ENCODE measurements at regions not wholly inside any gene's neighbourhood (a gene's known extent, or its start where the extent isn't known, plus 50 kb on each side); places are given as distances from the start of the nearest gene placed in this dataset.
A peak's percentile ranks its signal among the peaks of the same experiment; 100 is the strongest.

- FAIRE-seq: no peak
These were observed 774.8 kb upstream of the EPHA6 start for GRCh38 chr3:96039632-96040031.

- FAIRE-seq: no peak
These were observed 755.1 kb upstream of the EPHA6 start for GRCh38 chr3:96059301-96059700.

- no peak for FAIRE-seq
These were observed 745.3 kb upstream of the EPHA6 start for GRCh38 chr3:96069065-96069464.

GRCh38 chr3:96070678-96071077 lies 743.7 kb upstream of the EPHA6 start:
- no peak for FAIRE-seq

GRCh38 chr3:96071097-96071496 lies 743.3 kb upstream of the EPHA6 start:
- FAIRE-seq: no peak

GRCh38 chr3:96072226-96072625 lies 742.2 kb upstream of the EPHA6 start:
- no peak for FAIRE-seq

GRCh38 chr3:96083610-96084009 lies 730.8 kb upstream of the EPHA6 start:
- no peak for FAIRE-seq

- FAIRE-seq: no peak
These were observed 728.4 kb upstream of the EPHA6 start for GRCh38 chr3:96086018-96086417.

- no peak for FAIRE-seq
These were observed 713.3 kb upstream of the EPHA6 start for GRCh38 chr3:96101006-96101560.

GRCh38 chr3:96106701-96107100 lies 707.7 kb upstream of the EPHA6 start:
- FAIRE-seq: peak; percentile 19
